Astrocyte of the cerebellum (primary cell): ENCODE measurements at regions not wholly inside any gene's neighbourhood (a gene's known extent, or its start where the extent isn't known, plus 50 kb on each side); places are given as distances from the start of the nearest gene placed in this dataset.

Source experiments
- DNase-seq: peaks from one replicate; pipeline ENCODE4 v3.0.0-alpha.2; 2011; ENCODE audit warnings: low read depth
- H3K4me3 ChIP-seq: 2 replicates; pipeline ENCODE4 v1.5.1; 2011; ENCODE audit warnings: mild to moderate bottlenecking, low read depth, low read length, moderate library complexity
- in situ Hi-C: cut with HindIII; loops from 2 replicates; pipeline ENCODE4 v1.10.0; 2017; ENCODE audit warnings: low sequenced_read_pairs
- TF ChIP-seq, protein P1 (sequence below): IDR thresholded peaks from 2 replicates; pipeline ENCODE4 v1.5.1; 2012; ENCODE audit warnings: low read length, low read depth, moderate library complexity, mild to moderate bottlenecking; ENCODE audit errors: missing control alignments

DNA sequence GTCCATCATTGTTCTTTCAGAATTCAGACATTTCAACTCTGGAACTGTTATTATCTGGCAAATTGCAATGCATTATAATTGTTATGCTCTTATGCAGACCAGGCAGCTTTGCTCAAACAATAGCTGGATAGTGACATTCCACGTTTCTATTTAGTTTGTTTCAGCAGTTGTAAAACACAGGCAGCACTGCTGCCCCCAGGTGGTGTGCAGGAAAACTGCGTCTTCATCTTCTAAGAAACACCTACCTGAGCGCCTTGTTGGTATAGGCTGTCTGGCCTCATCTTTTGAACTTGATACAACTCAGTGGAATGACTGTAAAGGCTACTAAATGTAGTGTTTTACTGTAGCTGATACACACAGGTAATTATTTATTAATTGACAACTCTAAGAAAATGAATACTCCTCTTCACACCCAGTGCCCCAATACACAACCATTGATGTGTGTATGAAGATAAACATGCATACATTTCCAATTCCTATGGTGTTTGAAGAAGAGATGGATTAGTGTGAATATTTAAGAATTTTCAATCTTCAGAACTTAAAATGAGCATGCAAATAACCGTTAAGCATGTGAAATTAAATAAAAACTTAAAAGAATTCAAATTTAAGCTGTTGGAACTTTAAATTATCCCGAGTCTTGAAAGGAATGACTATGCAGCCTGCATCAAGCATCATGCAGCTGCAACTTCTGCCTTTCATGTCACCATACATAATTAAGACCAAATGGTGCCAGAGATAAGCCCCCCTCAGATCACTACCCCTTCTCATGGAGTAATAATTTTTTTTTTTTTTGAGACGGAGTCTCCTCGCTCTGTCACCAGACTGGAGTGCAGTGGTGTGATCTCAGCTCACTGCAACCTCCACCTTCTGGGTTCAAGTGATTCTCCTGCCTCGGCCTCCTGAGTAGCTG lies 85.6 kb downstream of the CD8B2 start:
- DNase-seq, result no peak
- TF ChIP-seq, protein P1, sequence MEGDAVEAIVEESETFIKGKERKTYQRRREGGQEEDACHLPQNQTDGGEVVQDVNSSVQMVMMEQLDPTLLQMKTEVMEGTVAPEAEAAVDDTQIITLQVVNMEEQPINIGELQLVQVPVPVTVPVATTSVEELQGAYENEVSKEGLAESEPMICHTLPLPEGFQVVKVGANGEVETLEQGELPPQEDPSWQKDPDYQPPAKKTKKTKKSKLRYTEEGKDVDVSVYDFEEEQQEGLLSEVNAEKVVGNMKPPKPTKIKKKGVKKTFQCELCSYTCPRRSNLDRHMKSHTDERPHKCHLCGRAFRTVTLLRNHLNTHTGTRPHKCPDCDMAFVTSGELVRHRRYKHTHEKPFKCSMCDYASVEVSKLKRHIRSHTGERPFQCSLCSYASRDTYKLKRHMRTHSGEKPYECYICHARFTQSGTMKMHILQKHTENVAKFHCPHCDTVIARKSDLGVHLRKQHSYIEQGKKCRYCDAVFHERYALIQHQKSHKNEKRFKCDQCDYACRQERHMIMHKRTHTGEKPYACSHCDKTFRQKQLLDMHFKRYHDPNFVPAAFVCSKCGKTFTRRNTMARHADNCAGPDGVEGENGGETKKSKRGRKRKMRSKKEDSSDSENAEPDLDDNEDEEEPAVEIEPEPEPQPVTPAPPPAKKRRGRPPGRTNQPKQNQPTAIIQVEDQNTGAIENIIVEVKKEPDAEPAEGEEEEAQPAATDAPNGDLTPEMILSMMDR, result peak; percentile 16
- H3K4me3 ChIP-seq, result no peak overlapping the region
- in situ Hi-C loops, result no loop called here

DNA sequence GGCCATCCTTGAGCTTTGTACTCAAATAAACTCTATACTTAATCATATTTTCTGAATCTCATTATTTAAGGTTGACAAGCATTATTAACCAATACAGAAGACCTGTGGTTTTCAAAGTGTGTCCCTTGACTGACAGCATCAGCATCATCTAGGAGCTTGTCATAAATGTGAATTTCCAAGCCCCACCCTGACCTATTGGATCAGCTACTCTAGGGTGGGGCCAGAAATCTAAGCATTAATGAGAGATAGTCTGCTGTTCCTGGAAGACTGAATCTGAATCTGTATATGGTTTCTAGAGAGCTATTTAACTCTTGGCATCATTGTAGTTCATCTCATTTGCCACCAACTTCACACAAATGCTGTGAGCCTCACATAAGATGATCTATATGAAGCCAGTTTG lies 86.6 kb downstream of the CD8B2 start:
- TF ChIP-seq, protein P1, result no peak
- in situ Hi-C loops, result no loop called here
- H3K4me3 ChIP-seq, result no peak overlapping the region
- no peak for DNase-seq

DNA sequence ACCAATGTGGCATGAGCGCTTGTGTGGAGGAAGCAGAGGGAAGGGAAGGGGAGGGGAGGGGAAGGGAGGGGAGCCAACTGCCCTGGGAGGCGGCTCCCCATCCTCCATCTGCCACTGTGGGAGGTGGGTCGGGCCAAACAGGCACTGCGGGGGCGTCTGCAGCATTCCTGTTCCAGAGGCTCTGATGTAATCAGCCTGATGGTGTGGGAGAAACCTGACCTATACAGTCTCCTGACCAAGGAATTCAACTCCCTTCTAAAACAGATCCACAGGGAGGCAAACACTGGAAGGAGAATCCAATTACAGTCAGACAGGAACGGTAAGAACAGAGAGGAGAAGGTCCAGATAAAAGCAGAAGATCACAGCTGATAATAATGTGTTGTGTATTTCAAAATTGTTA lies 88.8 kb downstream of the CD8B2 start:
- DNase-seq, result peak; percentile 26
- TF ChIP-seq, protein P1, result no peak
- in situ Hi-C loops, result no loop called here
- no peak overlapping the region for H3K4me3 ChIP-seq

DNA sequence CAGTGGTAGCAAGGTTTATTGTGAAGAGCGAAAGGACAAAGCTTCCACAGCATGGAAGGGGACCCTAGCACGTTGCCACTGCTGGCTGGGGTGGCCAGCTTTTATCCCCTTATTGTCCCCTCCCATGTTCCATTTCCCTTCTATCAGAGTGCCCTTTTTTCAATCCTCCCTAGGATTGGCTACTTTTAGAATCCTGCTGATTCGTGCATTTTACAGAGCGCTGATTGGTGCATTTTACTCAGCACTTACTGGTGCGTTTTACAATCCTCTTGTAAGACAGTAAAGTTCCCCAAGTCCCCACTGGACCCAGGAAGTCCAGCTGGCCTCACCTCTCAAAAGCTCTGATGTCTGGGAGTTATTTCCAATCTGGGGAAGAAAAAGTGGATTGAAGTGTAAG lies 90.1 kb downstream of the CD8B2 start:
- TF ChIP-seq, protein P1, result no peak
- no peak for DNase-seq
- in situ Hi-C loops, result no loop called here
- H3K4me3 ChIP-seq, result no peak overlapping the region

DNA sequence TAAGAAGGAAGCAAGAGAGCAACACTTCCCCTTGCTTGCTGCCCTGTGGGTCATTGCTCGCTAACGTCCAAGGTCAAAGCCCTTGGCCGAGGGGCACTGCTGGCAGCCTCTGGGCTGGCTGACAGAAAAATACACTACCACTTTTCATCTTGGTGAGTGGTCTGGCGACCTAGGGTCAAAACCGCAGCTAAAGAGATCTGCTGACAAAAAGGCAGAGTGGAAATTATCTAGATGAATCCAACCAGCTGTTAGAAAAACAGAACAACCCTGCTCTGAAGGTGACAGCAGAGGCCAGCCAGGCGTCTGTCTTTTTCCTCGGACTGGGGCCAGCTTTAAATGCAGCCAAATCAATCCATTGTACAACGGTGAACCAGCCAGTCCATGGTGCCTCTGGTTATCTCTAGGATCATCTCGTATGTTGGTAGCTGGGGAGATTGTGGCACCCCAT lies 92.6 kb downstream of the CD8B2 start:
- TF ChIP-seq, protein P1, result no peak
- DNase-seq, result no peak
- in situ Hi-C loops, result no loop called here
- no peak overlapping the region for H3K4me3 ChIP-seq

DNA sequence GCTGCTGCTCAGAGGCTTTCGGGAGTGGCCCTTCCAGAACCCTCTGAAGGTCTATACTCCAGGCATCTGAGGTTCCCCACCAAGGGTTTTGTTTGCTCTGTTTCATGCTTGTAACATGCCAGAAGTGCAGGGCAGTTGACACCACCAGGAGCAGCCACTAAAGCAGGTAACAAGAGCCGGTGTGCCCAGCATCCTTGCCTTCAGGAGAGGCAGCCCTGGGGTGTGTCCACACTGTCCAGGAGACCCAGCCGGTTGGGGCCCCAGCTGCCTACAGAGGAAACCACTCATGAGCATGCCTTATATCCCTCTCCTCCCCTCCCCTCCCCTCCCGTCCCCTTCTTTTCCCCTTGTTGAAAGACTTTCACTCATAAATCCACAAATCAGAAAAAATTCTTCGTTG lies 93.1 kb downstream of the CD8B2 start:
- H3K4me3 ChIP-seq, result no peak overlapping the region
- in situ Hi-C loops, result no loop called here
- DNase-seq, result no peak
- TF ChIP-seq, protein P1, result no peak
